HG03103 (cell line): ENCODE measurements at regions not wholly inside any gene's neighbourhood (a gene's known extent, or its start where the extent isn't known, plus 50 kb on each side); places are given as distances from the start of the nearest gene placed in this dataset.
"Not testable (repeated sequence)": the region's sequence is repeated elsewhere in the genome, so short reads cannot be mapped to it uniquely, and the experiment has no call there.

ENCODE experiments used
- ATAC-seq: cut with Tn5 transposase; IDR thresholded peaks from one replicate; pipeline ENCODE4 v1.9.1; 2021; ENCODE audit warnings: low read depth; ENCODE audit not compliant: unreplicated experiment

GRCh38 chr12:38157933-38158401 lies 158.6 kb upstream of the ALG10B start:
- ATAC-seq, result no peak

- no peak for ATAC-seq
Observed at GRCh38 chr12:38158428-38159091, 158.0 kb upstream of the ALG10B start.

GRCh38 chr12:38159092-38159551 lies 157.5 kb upstream of the ALG10B start:
- no peak for ATAC-seq

GRCh38 chr12:38159591-38160317 lies 156.8 kb upstream of the ALG10B start:
- ATAC-seq, result no peak

- ATAC-seq, result no peak
Observed at GRCh38 chr12:38160318-38161122, 156.1 kb upstream of the ALG10B start.

- no peak for ATAC-seq
Observed at GRCh38 chr12:38161123-38162000, 155.2 kb upstream of the ALG10B start.

GRCh38 chr12:38162013-38162412 lies 154.6 kb upstream of the ALG10B start:
- no peak for ATAC-seq

GRCh38 chr12:38162708-38163441 lies 153.7 kb upstream of the ALG10B start:
- ATAC-seq, result no peak

- no peak for ATAC-seq
Observed at GRCh38 chr12:38163442-38163801, 153.2 kb upstream of the ALG10B start.

GRCh38 chr12:38166225-38166624 lies 150.3 kb upstream of the ALG10B start:
- no peak for ATAC-seq

- ATAC-seq, result no peak
Observed at GRCh38 chr12:38175538-38175937, 141.0 kb upstream of the ALG10B start.

GRCh38 chr12:38183617-38184016 lies 133.0 kb upstream of the ALG10B start:
- ATAC-seq, result not testable (repeated sequence)

GRCh38 chr12:38197286-38197685 lies 119.3 kb upstream of the ALG10B start:
- not testable (repeated sequence) for ATAC-seq

GRCh38 chr12:38201461-38202276 lies 114.9 kb upstream of the ALG10B start:
- ATAC-seq, result no peak

GRCh38 chr12:38204831-38205230 lies 111.7 kb upstream of the ALG10B start:
- ATAC-seq, result no peak

- no peak for ATAC-seq
Observed at GRCh38 chr12:38222011-38222410, 94.6 kb upstream of the ALG10B start.

GRCh38 chr12:38238328-38238727 lies 78.2 kb upstream of the ALG10B start:
- not testable (repeated sequence) for ATAC-seq

GRCh38 chr12:38253778-38254177 lies 62.8 kb upstream of the ALG10B start:
- no peak for ATAC-seq

- no peak for ATAC-seq
Observed at GRCh38 chr12:38258411-38258810, 58.2 kb upstream of the ALG10B start.
